Bronchial epithelial cell (primary cell): ENCODE measurements at regions not wholly inside any gene's neighbourhood (a gene's known extent, or its start where the extent isn't known, plus 50 kb on each side); places are given as distances from the start of the nearest gene placed in this dataset.

ENCODE experiments used
- DNase-seq: peaks from one replicate; pipeline ENCODE4 v3.0.0-alpha.2; 2010; ENCODE audit warnings: low read depth
- FAIRE-seq: peaks from 2 replicates; lab custom pipeline; 2011; peaks lifted over from hg19 to GRCh38; lab: Jason Lieb, UNC
- H3K27me3 ChIP-seq: 2 replicates; pipeline ENCODE4 v1.5.1; 2011; ENCODE audit warnings: low read length; ENCODE audit not compliant: control insufficient read depth, insufficient read depth
- H3K36me3 ChIP-seq: 2 replicates; pipeline ENCODE4 v1.5.1; 2011; ENCODE audit warnings: low read length; ENCODE audit not compliant: control insufficient read depth, insufficient read depth
- H3K4me3 ChIP-seq: 2 replicates; pipeline ENCODE4 v1.5.1; 2011; ENCODE audit warnings: mild to moderate bottlenecking, low read depth, low read length, control low read depth
- TF ChIP-seq, protein P1 (sequence below): IDR thresholded peaks from 2 replicates; pipeline ENCODE4 v1.5.1; 2011; ENCODE audit warnings: mild to moderate bottlenecking, moderate library complexity, low read length, control low read depth, inconsistent platforms; ENCODE audit not compliant: insufficient read depth, severe bottlenecking

DNA sequence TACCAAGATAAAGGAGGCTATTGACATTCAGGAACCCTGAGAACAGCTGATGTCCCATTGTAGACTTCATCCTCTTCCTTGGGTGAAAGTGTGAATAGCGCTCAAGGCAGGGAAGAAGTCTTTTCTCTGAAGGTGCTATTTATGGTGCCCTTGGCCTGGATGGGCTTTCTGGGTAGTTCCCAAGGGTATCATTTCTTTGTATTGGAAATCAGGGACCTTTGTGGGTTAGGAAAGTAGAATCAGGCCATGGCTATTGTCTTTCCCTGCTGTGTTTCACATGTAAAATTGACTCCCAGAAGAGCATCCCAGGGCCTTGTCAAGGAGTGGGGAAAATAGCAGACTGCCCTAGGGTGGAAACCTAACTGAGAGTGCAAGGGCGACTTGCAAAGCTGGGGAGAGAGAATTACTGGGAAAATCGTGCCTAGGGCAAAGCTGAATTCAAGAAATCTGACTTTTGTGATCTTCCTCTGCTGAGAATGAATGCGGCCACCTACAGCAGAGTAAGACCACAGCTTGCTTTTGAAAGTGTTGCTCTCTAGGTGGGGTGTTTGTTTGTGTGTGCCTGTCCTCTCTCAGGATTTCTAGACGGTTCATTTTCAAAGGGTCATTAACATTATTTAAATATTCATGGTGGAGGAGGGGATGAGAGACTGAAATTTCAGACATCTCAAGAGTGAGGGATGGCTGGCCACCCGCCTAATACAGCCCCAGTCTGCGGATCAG lies 160.6 kb downstream of the C9orf152 start:
- TF ChIP-seq, protein P1, sequence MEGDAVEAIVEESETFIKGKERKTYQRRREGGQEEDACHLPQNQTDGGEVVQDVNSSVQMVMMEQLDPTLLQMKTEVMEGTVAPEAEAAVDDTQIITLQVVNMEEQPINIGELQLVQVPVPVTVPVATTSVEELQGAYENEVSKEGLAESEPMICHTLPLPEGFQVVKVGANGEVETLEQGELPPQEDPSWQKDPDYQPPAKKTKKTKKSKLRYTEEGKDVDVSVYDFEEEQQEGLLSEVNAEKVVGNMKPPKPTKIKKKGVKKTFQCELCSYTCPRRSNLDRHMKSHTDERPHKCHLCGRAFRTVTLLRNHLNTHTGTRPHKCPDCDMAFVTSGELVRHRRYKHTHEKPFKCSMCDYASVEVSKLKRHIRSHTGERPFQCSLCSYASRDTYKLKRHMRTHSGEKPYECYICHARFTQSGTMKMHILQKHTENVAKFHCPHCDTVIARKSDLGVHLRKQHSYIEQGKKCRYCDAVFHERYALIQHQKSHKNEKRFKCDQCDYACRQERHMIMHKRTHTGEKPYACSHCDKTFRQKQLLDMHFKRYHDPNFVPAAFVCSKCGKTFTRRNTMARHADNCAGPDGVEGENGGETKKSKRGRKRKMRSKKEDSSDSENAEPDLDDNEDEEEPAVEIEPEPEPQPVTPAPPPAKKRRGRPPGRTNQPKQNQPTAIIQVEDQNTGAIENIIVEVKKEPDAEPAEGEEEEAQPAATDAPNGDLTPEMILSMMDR = no peak
- H3K27me3 ChIP-seq = no peaks in the 10 kb centered on the region
- H3K4me3 ChIP-seq = peak overlapping the region; percentile 60
- FAIRE-seq (no peak), DNase-seq (no peak)
- H3K36me3 ChIP-seq = no peaks in the 10 kb centered on the region

DNA sequence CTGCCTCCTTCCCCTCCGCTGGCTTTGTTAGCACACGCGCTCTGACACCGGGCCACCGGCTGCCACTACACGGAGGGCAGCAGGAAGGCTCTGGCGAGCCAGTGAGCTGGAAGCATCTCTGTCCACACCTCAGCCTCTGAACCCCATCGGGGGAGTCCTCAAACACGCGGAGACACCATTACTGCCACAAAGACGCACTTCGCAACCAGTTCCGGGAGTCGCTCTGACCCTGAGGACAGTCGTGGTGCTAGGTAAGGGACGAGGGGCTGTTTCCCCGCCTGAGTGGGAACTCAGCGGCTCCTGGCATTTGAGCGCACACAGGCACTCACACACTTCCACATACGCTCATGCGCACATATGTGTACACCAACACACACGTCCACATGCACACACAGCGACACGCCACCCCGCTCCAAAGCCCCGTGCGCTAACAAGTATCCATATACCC lies 160.0 kb downstream of the C9orf152 start:
- peak overlapping the region; percentile 60 for H3K4me3 ChIP-seq
- DNase-seq (no peak), FAIRE-seq (no peak)
- no peaks in the 10 kb centered on the region for H3K36me3 ChIP-seq
- TF ChIP-seq, protein P1 = no peak
- no peaks in the 10 kb centered on the region for H3K27me3 ChIP-seq

DNA sequence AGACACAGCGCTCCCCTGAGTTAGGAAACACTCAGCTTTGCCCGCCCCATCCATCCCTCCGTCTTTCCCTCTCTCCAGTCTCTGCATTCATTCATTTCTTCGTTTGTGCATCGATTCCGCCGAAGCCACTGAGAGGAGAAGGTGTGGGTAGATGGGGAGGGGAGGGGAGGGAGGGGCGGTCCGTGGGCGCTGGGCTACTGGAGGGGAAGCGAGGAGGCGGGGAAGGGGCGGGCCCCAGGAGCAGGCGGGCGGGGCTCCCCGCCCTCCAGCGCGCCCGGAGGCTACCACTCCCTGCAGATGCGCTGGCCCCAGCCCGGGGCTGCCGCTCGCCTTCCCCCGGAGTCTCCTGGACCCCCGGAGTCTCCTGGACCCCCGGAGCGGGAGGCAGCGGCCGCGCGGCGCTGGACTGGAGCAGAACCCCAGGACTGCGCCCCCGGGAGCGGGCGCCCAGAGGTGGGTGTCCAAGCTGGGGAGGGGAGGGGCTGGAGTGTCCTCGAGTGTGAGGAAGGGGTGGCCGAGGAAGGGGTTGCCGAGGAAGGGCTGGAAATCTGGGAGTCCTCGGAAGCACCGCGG lies 159.5 kb downstream of the C9orf152 start:
- DNase-seq = peak; percentile 52
- Histone ChIP-seq H3K36me3 (no peaks in the 10 kb centered on the region), H3K4me3 (peak overlapping the region; percentile 60), H3K27me3 (no peaks in the 10 kb centered on the region)
- no peak for FAIRE-seq
- TF ChIP-seq, protein P1 = no peak

DNA sequence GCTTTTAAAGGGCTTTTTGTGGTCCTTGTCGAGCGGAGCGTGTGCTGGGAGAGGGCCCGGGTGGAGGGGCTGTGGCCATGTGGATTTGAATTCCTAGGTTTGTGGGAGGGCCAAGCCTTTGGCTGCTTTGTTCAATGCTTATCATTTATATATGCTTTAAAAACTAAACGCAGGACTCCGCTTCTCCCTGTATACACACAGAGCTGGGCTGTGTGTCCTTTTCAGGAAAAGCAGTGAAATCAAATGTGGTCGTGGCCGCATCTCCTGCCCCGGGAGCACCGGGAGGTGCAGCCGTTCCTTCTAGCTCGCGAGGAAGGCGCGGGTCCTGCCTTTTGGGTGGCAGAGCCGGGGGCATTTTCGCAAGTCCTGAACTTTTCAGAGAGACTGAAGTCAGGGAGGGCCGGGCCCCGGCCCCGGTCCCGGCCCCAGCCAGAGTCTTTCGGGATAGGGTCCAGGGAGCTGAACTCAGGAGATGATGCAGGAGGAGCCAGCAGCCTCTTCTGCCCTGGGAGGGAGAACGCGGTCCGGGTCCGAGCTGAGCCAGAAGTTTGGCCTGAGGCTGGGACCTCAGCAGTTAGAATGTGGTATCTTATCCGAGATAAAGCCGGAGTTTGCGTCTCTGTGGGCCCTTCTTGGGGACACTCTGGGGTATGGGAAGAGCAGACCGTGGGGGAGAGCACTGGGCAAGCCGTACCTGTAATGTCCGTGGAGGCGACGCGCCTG lies 158.8 kb downstream of the C9orf152 start:
- TF ChIP-seq, protein P1 = no peak
- H3K27me3 ChIP-seq = no peaks in the 10 kb centered on the region
- H3K36me3 ChIP-seq = no peaks in the 10 kb centered on the region
- no peak for FAIRE-seq
- peak overlapping the region; percentile 60 for H3K4me3 ChIP-seq
- DNase-seq = peak; percentile 29

DNA sequence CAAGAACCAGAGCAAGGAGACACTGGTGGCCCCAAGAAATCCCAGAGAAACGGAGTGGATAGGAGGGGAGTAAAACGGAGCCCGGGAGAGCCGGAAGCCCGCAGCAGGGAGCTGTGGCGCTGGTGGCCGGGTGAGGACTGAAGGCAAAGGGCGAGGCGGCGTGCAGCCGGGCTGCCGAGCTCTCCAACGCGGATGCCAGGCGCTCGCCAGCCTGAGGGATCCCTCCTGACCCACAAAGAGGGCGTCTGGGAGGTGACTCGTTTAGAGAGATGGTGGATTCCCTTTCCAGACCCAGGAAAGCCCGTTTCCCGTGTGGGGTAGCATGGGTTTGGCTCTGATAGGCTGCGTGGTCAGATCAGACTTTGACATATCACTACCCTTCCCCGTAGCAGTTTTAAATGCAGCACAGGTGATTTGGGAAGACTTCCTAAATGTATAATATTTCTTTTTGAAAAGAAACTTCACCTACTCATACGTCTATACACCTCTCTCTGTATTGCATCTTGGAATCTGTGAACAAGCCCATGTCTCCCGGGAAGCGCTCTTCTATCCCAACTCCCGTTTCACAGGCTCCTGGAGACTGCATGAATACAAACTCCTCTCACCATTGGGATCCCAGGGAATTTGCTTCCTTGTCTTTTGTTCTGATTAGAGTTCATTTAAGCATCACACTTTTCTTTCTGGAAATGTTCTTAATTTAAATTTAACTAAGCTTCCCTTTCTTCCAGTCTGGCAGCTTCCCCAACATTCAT lies 158.1 kb downstream of the C9orf152 start:
- DNase-seq = no peak
- TF ChIP-seq, protein P1 = no peak
- FAIRE-seq = no peak

More for the DNA sequence above, 158.1 kb downstream of the C9orf152 start:
- Histone ChIP-seq H3K27me3 (no peaks in the 10 kb centered on the region), H3K36me3 (no peaks in the 10 kb centered on the region), H3K4me3 (peak overlapping the region; percentile 60)
